ENCODE measurements at regions not wholly inside any gene's neighbourhood (a gene's known extent, or its start where the extent isn't known, plus 50 kb on each side); places are given as distances from the start of the nearest gene placed in this dataset.

DNA sequence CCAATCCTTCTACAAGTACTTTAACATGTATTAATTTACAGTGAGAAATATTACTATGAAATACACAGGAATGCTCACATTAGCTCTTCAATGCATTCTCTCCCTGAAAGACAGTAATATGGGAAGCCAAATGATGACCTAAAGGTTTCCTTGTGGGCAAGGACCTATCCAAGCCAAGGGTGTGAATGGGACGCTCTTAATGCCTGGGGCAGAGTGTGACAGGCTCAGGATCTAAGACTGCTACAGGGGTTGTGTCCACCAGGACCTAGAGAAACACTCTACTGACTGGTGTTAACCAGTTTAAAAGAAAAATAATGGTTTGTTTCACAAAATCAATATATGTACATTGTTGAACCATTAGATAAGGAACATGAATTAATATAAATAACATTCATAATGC, 158.7 kb downstream of the FGF1 start:
- intact Hi-C loops (cut with micrococcal nuclease) (no loop called here), dilution Hi-C loops (cut with MboI; ENCODE audit: extremely low pct_ligation_motif_present, low sequenced_read_pairs) (no loop called here)
- Histone ChIP-seq H3K36me3 (ENCODE audit: control insufficient read depth in 2 of 2, extremely low read depth in 1 of 2, insufficient read depth in 2 of 2, low read length in 2 of 2) (no peaks in the 10 kb centered on the region), H3K27ac (ENCODE audit: insufficient read depth, low read depth, low read length) (no peak overlapping the region), H3K4me3 (replicated peaks in 1 of 3; ENCODE audit: insufficient read depth in 1 of 3, low read depth in 1 of 3, low read length in 3 of 3) (no peak overlapping the region), H3K27me3 (ENCODE audit: control insufficient read depth in 2 of 2, insufficient read depth in 2 of 2, low read length in 2 of 2) (no peaks in the 10 kb centered on the region), H4K20me1 (replicated peaks; ENCODE audit: control insufficient read depth, extremely low read depth, insufficient read depth, low read length) (no peaks in the 10 kb centered on the region), H3K4me1 (ENCODE audit: control insufficient read depth, extremely low read depth, insufficient read depth, low read length) (peaks cover 15% of the 10 kb centered on the region), H3K9me3 (replicated peaks; ENCODE audit: control insufficient read depth, insufficient read depth, low read length) (no peaks in the 10 kb centered on the region), H3K79me2 (ENCODE audit: control insufficient read depth, insufficient read depth, low read length) (no peaks in the 10 kb centered on the region), H3K9me1 (replicated peaks; ENCODE audit: control insufficient read depth, extremely low read depth, insufficient read depth, low read length) (no peaks in the 10 kb centered on the region), H3K9ac (replicated peaks; ENCODE audit: extremely low read depth, insufficient read depth, low read length) (no peak overlapping the region), H3K4me2 (ENCODE audit: insufficient read depth, low read length) (no peak overlapping the region), H2AFZ (ENCODE audit: low read depth, low read length) (no peak overlapping the region)
- BruUV-seq (replicated peaks), result no TSS peak
- ChIA-PET POLR2A (interaction anchor here (0.5 kb wide), 1 partner anchor 292 kb away, joined by 3 read pairs; no protein-coding TSS in a partner anchor), CTCF (interaction anchor here (1.3 to 2.3 kb wide), 3 partner anchors 10 to 22 kb away, joined by 3 to 5 read pairs (median 5); no protein-coding TSS in a partner anchor)
- no peak for TF ChIP-seq POLR2A (IDR thresholded peaks at IDR 0.05; ENCODE audit: low read depth, low read length)
- no peak for TF ChIP-seq MYC (IDR thresholded peaks at IDR 0.05; ENCODE audit: low read depth, low read length)
- TF ChIP-seq GATA2 (IDR thresholded peaks at IDR 0.05; ENCODE audit: insufficient read depth, insufficient read length, low read depth, low read length), result no peak
- no peak for TF ChIP-seq JUN (IDR thresholded peaks at IDR 0.05; ENCODE audit: borderline replicate concordance, insufficient read depth, insufficient read length, low read depth)
- TF ChIP-seq, protein P1, sequence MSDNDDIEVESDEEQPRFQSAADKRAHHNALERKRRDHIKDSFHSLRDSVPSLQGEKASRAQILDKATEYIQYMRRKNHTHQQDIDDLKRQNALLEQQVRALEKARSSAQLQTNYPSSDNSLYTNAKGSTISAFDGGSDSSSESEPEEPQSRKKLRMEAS (IDR thresholded peaks at IDR 0.05; ENCODE audit: insufficient read depth, insufficient read length), result no peak
- no peak for TF ChIP-seq POLR2AphosphoS5 (IDR thresholded peaks at IDR 0.05; ENCODE audit: insufficient read depth, low read depth, low read length)
- TF ChIP-seq CTCF (IDR thresholded peaks at IDR 0.05; ENCODE audit: extremely low read depth in 1 of 2, insufficient read depth in 1 of 2, low read depth in 1 of 2, low read length in 2 of 2), result no peak
- TF ChIP-seq EZH2 (IDR thresholded peaks at IDR 0.05; ENCODE audit: borderline replicate concordance, low read depth, low read length, severe bottlenecking), result no peak
- TF ChIP-seq FOS (IDR thresholded peaks at IDR 0.05; ENCODE audit: borderline replicate concordance, insufficient read depth, low read length), result no peak
- FAIRE-seq (no peak), DNase-seq (ENCODE audit: low read depth, low spot score) (no peak)
